Natural killer cell treated with Interleukin-12 subunit alpha and Interleukin-12 subunit beta and Interleukin-15 and Interleukin-18, amount 100 ng/mL, for 72 hours (primary cell): ENCODE measurements at regions not wholly inside any gene's neighbourhood (a gene's known extent, or its start where the extent isn't known, plus 50 kb on each side); places are given as distances from the start of the nearest gene placed in this dataset.

Source experiments
- ATAC-seq, 2 donors: fragments of 150-1000 bp; cut with Tn5 transposase in 1 of 2; sonication (Bioruptor Pico), chemical (Tn5 transposase) in 1 of 2; 2 replicates each; pipeline ENCODE4 v1.10.0; 2021
- DNase-seq: peaks from one replicate; pipeline ENCODE4 v3.0.0; 2022; ENCODE audit warnings: low spot score
- H3K27ac Mint-ChIP-seq, 2 donors: 1 replicate in 1 of 2; 2 replicates in 1 of 2; pipeline ENCODE4 v1.8.0; 2022; ENCODE audit warnings: mixed read lengths in 2 of 2, mild to moderate bottlenecking in 1 of 2, moderate library complexity in 1 of 2
- H3K27me3 Mint-ChIP-seq, 2 donors: 1 replicate in 1 of 2; 2 replicates in 1 of 2; pipeline ENCODE4 v1.8.0; 2022; ENCODE audit warnings: mixed read lengths in 2 of 2
- H3K36me3 Mint-ChIP-seq: one replicate; pipeline ENCODE4 v1.8.0; 2022; ENCODE audit warnings: mixed read lengths
- H3K4me1 Mint-ChIP-seq, 2 donors: 1 replicate in 1 of 2; 2 replicates in 1 of 2; pipeline ENCODE4 v1.8.0; 2022; ENCODE audit warnings: low read depth in 2 of 2, mixed read lengths in 2 of 2, mild to moderate bottlenecking in 1 of 2
- H3K4me3 Mint-ChIP-seq: one replicate; pipeline ENCODE4 v1.8.0; 2022; ENCODE audit warnings: mixed read lengths
- H3K9me3 Mint-ChIP-seq: 2 replicates; pipeline ENCODE4 v1.8.0; 2022; ENCODE audit warnings: mixed read lengths

GRCh38 chr4:31126881-31127398 lies 406.8 kb downstream of the PCDH7 start:
- Mint-ChIP-seq H3K4me1 (no peaks in the 10 kb centered on the region), H3K36me3 (no peaks in the 10 kb centered on the region), H3K4me3 (no peak overlapping the region), H3K27ac (no peak overlapping the region), H3K9me3 (peaks cover 6% of the 10 kb centered on the region), H3K27me3 (no peaks in the 10 kb centered on the region)
- no peak for ATAC-seq
- no peak for DNase-seq

- no peaks in the 10 kb centered on the region for H3K4me1 Mint-ChIP-seq
- no peaks in the 10 kb centered on the region for H3K36me3 Mint-ChIP-seq
- no peak overlapping the region for H3K27ac Mint-ChIP-seq
- DNase-seq (no peak), ATAC-seq (no peak)
- H3K4me3 Mint-ChIP-seq, result no peak overlapping the region
- peaks cover 13% of the 10 kb centered on the region for H3K9me3 Mint-ChIP-seq
- H3K27me3 Mint-ChIP-seq, result no peaks in the 10 kb centered on the region
Observed at GRCh38 chr4:31130930-31131329, 410.8 kb downstream of the PCDH7 start.

DNA sequence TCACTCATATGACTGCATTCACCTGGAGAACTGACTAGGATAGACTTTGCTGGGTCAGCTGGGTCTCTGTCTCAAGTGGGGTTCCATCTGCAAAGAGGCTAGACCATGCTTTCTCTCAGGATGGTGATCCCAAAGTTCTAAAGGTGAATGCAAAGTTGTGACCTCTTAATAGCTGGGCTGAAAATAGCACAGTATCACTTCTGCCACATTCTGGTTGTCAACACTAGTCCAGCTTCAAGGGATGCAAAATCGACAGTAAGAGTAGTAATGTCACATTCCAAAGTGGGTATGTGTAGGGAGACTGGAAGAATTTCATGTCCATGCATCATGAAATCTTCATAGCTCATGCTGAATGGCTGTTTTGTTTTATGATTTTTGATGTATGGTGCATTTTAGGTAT lies 414.6 kb downstream of the PCDH7 start:
- Mint-ChIP-seq H3K27me3 (no peaks in the 10 kb centered on the region), H3K4me3 (no peak overlapping the region), H3K4me1 (no peaks in the 10 kb centered on the region), H3K27ac (no peak overlapping the region), H3K9me3 (peaks cover 10% of the 10 kb centered on the region), H3K36me3 (no peaks in the 10 kb centered on the region)
- ATAC-seq (no peak), DNase-seq (no peak)

DNA sequence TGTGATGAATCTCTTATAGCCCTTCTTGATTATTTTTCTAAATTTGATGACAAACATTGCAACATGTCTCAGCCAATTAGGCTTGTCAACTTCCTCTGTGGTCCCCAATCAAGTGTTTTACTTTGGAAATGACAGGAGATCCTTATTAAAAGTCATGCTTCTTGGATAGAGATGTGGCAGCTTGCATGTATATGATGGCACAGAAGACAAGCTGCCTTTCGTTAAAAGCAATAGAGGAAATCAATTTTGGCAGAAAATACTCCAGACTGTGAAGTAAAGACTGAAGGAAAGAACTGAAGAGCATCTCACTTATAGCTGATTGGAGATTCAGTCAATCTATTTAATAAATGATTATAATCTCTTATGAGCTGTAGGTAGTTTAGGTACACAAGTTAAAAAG lies 419.6 kb downstream of the PCDH7 start:
- Mint-ChIP-seq H3K9me3 (peaks cover 7% of the 10 kb centered on the region), H3K4me3 (no peak overlapping the region), H3K27ac (no peak overlapping the region), H3K27me3 (no peaks in the 10 kb centered on the region), H3K36me3 (no peaks in the 10 kb centered on the region), H3K4me1 (no peaks in the 10 kb centered on the region)
- ATAC-seq, result no peak
- no peak for DNase-seq

- Mint-ChIP-seq H3K27ac (no peak overlapping the region), H3K4me1 (no peaks in the 10 kb centered on the region), H3K9me3 (peaks cover 7% of the 10 kb centered on the region), H3K27me3 (no peaks in the 10 kb centered on the region), H3K4me3 (no peak overlapping the region), H3K36me3 (no peaks in the 10 kb centered on the region)
- DNase-seq (no peak), ATAC-seq (no peak)
Observed at GRCh38 chr4:31141095-31141831, 421.1 kb downstream of the PCDH7 start.

DNA sequence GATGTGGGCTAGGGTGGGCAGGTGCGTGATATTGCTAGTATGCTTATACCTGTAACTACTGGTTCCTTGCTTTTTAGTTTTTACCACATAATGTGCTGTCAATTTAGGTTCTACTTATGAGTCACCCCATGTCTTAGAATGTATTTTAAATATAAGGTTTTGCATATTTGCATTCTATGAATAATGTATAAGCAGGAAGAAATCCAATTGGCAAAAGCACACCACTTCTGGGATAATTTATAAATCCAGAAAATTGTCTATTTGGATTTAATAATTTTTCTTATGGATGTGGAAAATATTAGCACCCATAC lies 421.6 kb downstream of the PCDH7 start:
- Mint-ChIP-seq H3K27me3 (no peaks in the 10 kb centered on the region), H3K27ac (no peak overlapping the region), H3K4me1 (no peaks in the 10 kb centered on the region), H3K36me3 (no peaks in the 10 kb centered on the region), H3K9me3 (peaks cover 7% of the 10 kb centered on the region), H3K4me3 (no peak overlapping the region)
- no peak for DNase-seq
- no peak for ATAC-seq

DNA sequence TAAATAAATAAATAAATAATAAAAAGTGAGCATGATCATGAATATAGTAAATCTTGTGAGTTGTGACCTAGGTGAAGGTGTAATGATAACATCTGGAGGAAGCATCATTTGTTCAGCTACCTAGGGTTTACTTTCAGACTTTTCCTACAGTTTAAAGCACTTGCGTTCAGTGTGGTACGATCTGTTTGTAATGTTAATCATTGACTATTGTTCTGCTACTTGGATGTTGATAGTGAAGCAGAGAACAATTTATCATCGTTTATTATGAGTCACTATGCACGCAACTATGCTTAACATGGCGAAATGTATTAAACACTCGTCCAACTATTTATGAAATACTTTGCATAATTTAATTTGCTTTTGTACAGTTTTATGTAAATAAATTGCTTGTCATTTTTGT lies 426.2 kb downstream of the PCDH7 start:
- no peaks in the 10 kb centered on the region for H3K36me3 Mint-ChIP-seq
- H3K27me3 Mint-ChIP-seq, result no peaks in the 10 kb centered on the region
- no peaks in the 10 kb centered on the region for H3K4me1 Mint-ChIP-seq
- ATAC-seq (no peak), DNase-seq (no peak)
- no peak overlapping the region for H3K4me3 Mint-ChIP-seq
- H3K9me3 Mint-ChIP-seq, result peaks cover 7% of the 10 kb centered on the region
- no peak overlapping the region for H3K27ac Mint-ChIP-seq

DNA sequence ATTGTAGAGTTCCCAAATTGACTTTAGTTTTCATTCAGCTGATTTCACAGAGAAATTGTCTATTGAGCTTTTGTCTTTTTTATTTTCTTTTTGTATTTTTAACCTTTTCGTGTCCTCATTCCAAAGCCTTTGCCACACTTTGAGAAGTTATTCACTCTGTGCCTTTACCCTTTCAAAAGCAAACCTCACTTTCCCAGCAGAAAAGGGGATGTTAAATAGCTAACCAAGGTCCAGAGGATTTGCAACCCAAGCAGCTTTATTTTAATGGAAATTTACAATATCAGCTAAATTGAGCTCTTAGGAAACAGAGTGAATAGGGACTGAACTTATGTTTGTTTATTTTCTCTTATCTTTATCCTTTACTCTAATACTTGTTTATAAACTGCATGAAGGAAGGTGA lies 428.8 kb downstream of the PCDH7 start:
- DNase-seq (no peak), ATAC-seq (no peak)
- Mint-ChIP-seq H3K27me3 (no peaks in the 10 kb centered on the region), H3K27ac (no peak overlapping the region), H3K4me1 (no peaks in the 10 kb centered on the region), H3K9me3 (peaks cover 10% of the 10 kb centered on the region), H3K36me3 (no peaks in the 10 kb centered on the region), H3K4me3 (no peak overlapping the region)

DNA sequence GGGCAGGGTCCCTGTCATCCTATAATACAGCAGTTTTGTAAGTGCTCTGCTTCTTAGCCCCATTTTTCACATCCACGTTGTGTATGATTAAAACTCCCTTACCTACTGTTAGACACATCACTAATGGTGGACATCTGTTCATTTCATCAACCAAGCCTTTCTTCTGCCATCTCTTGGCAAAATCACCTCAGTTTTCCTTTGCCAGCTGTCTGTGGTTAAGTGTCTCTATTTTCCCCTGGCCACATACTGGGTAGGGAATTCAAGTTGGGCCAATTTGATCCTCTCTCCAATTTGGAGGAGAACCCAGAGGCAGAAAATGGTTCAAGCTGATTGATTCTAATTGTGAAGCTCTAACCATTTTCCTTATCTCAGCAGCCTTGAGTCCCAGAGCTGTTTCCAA lies 436.1 kb downstream of the PCDH7 start:
- ATAC-seq, result no peak
- H3K27ac Mint-ChIP-seq, result no peak overlapping the region
- H3K36me3 Mint-ChIP-seq, result no peaks in the 10 kb centered on the region
- no peak overlapping the region for H3K4me3 Mint-ChIP-seq
- peaks cover 8% of the 10 kb centered on the region for H3K9me3 Mint-ChIP-seq
- H3K4me1 Mint-ChIP-seq, result no peaks in the 10 kb centered on the region
- DNase-seq, result no peak
- no peaks in the 10 kb centered on the region for H3K27me3 Mint-ChIP-seq

GRCh38 chr4:31160146-31160545 lies 440.0 kb downstream of the PCDH7 start:
- no peak for ATAC-seq
- H3K4me3 Mint-ChIP-seq, result no peak overlapping the region
- no peaks in the 10 kb centered on the region for H3K27me3 Mint-ChIP-seq
- peaks cover 5% of the 10 kb centered on the region for H3K9me3 Mint-ChIP-seq
- no peak for DNase-seq
- no peak overlapping the region for H3K27ac Mint-ChIP-seq
- no peaks in the 10 kb centered on the region for H3K36me3 Mint-ChIP-seq
- no peaks in the 10 kb centered on the region for H3K4me1 Mint-ChIP-seq

GRCh38 chr4:31169846-31170245 lies 449.7 kb downstream of the PCDH7 start:
- no peaks in the 10 kb centered on the region for H3K27me3 Mint-ChIP-seq
- ATAC-seq, result no peak
- H3K4me1 Mint-ChIP-seq, result no peaks in the 10 kb centered on the region
- no peak overlapping the region for H3K27ac Mint-ChIP-seq
- no peak overlapping the region for H3K4me3 Mint-ChIP-seq
- peaks cover 7% of the 10 kb centered on the region for H3K36me3 Mint-ChIP-seq
- H3K9me3 Mint-ChIP-seq, result peaks cover 24% of the 10 kb centered on the region
- no peak for DNase-seq

GRCh38 chr4:31171362-31171761 lies 451.2 kb downstream of the PCDH7 start:
- Mint-ChIP-seq H3K36me3 (peaks cover 7% of the 10 kb centered on the region), H3K4me3 (no peak overlapping the region)
- ATAC-seq, result no peak

GRCh38 chr4:31175242-31175910 lies 455.2 kb downstream of the PCDH7 start:
- ATAC-seq, result no peak
- Mint-ChIP-seq H3K9me3 (peaks cover 11% of the 10 kb centered on the region), H3K27ac (no peak overlapping the region), H3K36me3 (peaks cover 6% of the 10 kb centered on the region), H3K4me1 (no peaks in the 10 kb centered on the region), H3K27me3 (no peaks in the 10 kb centered on the region), H3K4me3 (no peak overlapping the region)
- no peak for DNase-seq

More at GRCh38 chr4:31171362-31171761, 451.2 kb downstream of the PCDH7 start:
- H3K9me3 Mint-ChIP-seq, result peaks cover 16% of the 10 kb centered on the region
- no peaks in the 10 kb centered on the region for H3K27me3 Mint-ChIP-seq
- H3K27ac Mint-ChIP-seq, result no peak overlapping the region
- H3K4me1 Mint-ChIP-seq, result no peaks in the 10 kb centered on the region
- no peak for DNase-seq

GRCh38 chr4:31183256-31183655 lies 463.1 kb downstream of the PCDH7 start:
- ATAC-seq (no peak), DNase-seq (no peak)
- Mint-ChIP-seq H3K27me3 (no peaks in the 10 kb centered on the region), H3K36me3 (peaks cover 6% of the 10 kb centered on the region), H3K9me3 (peaks cover 12% of the 10 kb centered on the region), H3K27ac (no peak overlapping the region), H3K4me3 (no peak overlapping the region), H3K4me1 (no peaks in the 10 kb centered on the region)
